ENCODE measurements at regions not wholly inside any gene's neighbourhood (a gene's known extent, or its start where the extent isn't known, plus 50 kb on each side); places are given as distances from the start of the nearest gene placed in this dataset.

DNA sequence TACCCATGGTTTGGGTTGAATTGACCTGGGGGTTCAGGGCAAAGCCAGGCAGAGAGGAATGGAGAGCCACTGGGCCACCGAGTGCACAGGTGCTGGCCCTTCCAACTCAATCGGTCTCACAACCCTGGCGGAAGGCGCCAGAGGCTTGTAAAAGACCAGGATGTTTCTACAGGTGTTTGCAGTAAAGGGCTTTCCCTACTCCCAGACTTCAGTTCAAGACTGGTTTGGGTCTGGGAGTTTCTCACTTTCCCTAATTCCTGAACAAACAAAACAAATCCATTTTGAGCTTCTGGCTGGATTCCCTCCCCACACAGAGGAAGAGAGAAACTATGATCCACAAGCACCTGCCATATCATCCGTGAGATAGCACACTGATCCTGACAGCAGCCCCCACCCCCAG is 125.2 kb upstream of the KLF4 start:
- H3K4me1 ChIP-seq (ENCODE audit: control insufficient read depth in 3 of 3, insufficient read depth in 3 of 3, low read length in 3 of 3): no peaks in the 10 kb centered on the region
- H3K36me3 ChIP-seq (ENCODE audit: control insufficient read depth in 3 of 3, insufficient read depth in 3 of 3, low read length in 3 of 3): no peaks in the 10 kb centered on the region
- no peak overlapping the region for H3K4me3 ChIP-seq (ENCODE audit: low read length in 3 of 3)
- no peak overlapping the region for H3K9ac ChIP-seq (ENCODE audit: low read depth in 1 of 3, low read length in 3 of 3)
- no peaks in the 10 kb centered on the region for H3K27me3 ChIP-seq (ENCODE audit: control insufficient read depth in 3 of 3, insufficient read depth in 3 of 3, low read length in 3 of 3)
- H3K27ac ChIP-seq (ENCODE audit: low read depth, low read length): no peak overlapping the region
- no peaks in the 10 kb centered on the region for H3K9me3 ChIP-seq (ENCODE audit: control insufficient read depth in 3 of 3, low read length in 3 of 3)

DNA sequence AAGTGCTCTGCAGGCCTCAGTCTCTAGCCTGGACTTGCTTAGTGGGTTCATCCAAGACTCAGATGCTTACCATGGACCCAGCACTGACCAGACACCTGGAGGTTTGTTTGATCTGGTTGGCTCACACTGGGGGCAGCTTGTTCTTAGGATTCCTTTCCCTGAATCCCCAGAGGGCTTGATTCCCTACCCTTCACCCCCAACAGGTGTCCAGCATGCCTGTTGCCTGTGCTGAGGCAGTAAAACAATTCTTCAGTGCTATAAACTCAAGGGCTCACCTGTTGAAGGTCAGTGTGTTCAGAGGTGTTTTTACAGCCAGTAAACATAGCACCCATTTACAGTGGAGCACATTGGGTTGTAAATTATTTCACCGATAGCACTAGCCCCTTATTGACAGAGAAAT is 123.8 kb upstream of the KLF4 start:
- H3K9ac ChIP-seq (ENCODE audit: low read depth in 1 of 3, low read length in 3 of 3): no peak overlapping the region
- H3K9me3 ChIP-seq (ENCODE audit: control insufficient read depth in 3 of 3, low read length in 3 of 3): no peaks in the 10 kb centered on the region
- no peak overlapping the region for H3K4me3 ChIP-seq (ENCODE audit: low read length in 3 of 3)
- H3K27me3 ChIP-seq (ENCODE audit: control insufficient read depth in 3 of 3, insufficient read depth in 3 of 3, low read length in 3 of 3): no peaks in the 10 kb centered on the region
- H3K4me1 ChIP-seq (ENCODE audit: control insufficient read depth in 3 of 3, insufficient read depth in 3 of 3, low read length in 3 of 3): no peaks in the 10 kb centered on the region
- H3K27ac ChIP-seq (ENCODE audit: low read depth, low read length): no peak overlapping the region
- H3K36me3 ChIP-seq (ENCODE audit: control insufficient read depth in 3 of 3, insufficient read depth in 3 of 3, low read length in 3 of 3): no peaks in the 10 kb centered on the region

- H3K4me1 ChIP-seq (ENCODE audit: control insufficient read depth in 3 of 3, insufficient read depth in 3 of 3, low read length in 3 of 3): no peaks in the 10 kb centered on the region
Observed at GRCh38 chr9:107612136-107612535, 122.6 kb upstream of the KLF4 start.

DNA sequence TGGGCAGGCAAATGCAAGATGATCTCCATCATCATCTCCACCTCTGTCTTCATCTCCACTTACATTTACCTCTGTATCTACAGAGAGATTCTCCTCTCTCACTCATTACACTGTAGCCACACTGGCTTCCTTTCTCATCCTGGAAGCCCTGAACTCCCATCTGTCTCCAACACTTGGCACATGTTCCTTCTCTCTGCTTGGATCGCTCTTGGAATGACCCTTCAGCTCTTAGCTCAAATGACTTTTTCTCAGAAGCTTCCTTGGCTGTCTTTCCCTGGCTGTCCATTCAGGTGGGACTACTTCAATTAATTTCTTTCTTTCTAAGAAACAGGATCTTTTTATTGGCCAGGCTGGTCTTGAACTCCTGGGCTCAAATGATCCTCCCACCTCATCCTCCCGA is 120.0 kb upstream of the KLF4 start:
- Histone ChIP-seq H3K9ac (ENCODE audit: low read depth in 1 of 3, low read length in 3 of 3) (no peak overlapping the region), H3K9me3 (ENCODE audit: control insufficient read depth in 3 of 3, low read length in 3 of 3) (no peaks in the 10 kb centered on the region), H3K36me3 (ENCODE audit: control insufficient read depth in 3 of 3, insufficient read depth in 3 of 3, low read length in 3 of 3) (no peaks in the 10 kb centered on the region), H3K27ac (ENCODE audit: low read depth, low read length) (no peak overlapping the region), H3K27me3 (ENCODE audit: control insufficient read depth in 3 of 3, insufficient read depth in 3 of 3, low read length in 3 of 3) (no peaks in the 10 kb centered on the region), H3K4me3 (ENCODE audit: low read length in 3 of 3) (no peak overlapping the region), H3K4me1 (ENCODE audit: control insufficient read depth in 3 of 3, insufficient read depth in 3 of 3, low read length in 3 of 3) (no peaks in the 10 kb centered on the region)

More at GRCh38 chr9:107612136-107612535, 122.6 kb upstream of the KLF4 start:
- Histone ChIP-seq H3K36me3 (ENCODE audit: control insufficient read depth in 3 of 3, insufficient read depth in 3 of 3, low read length in 3 of 3) (no peaks in the 10 kb centered on the region), H3K4me3 (ENCODE audit: low read length in 3 of 3) (no peak overlapping the region), H3K9ac (ENCODE audit: low read depth in 1 of 3, low read length in 3 of 3) (no peak overlapping the region), H3K27me3 (ENCODE audit: control insufficient read depth in 3 of 3, insufficient read depth in 3 of 3, low read length in 3 of 3) (no peaks in the 10 kb centered on the region), H3K27ac (ENCODE audit: low read depth, low read length) (no peak overlapping the region), H3K9me3 (ENCODE audit: control insufficient read depth in 3 of 3, low read length in 3 of 3) (no peaks in the 10 kb centered on the region)

DNA sequence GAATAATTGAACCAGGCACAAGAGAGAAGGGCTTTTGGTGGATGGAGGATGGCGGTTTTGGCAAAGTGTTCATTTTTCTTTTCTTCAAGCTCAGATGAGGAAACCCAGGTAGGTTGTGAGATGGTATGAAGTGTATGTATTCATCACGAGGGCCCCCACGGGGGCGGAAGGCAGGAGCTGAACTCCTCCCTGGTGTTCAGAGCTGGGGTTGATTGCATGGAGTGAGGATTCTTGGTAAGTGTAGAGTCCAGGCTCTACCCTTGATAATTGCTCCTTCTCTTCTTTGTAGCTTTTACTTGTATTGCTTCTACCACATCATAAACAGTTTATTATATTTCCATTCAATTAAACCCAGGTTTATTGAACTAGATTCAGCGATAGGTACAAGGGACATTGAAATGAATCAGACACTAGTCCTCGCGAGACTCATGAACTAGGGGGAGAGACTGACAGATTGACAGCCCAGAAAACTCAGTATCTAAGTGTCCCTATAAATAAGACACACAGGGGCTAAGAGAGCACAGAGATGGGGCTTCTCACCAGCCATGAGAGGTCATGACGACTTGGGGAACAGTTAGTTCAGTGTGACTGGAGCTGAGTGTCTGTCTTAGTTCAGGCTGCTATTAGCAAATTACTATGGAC is 116.7 kb upstream of the KLF4 start:
- no peaks in the 10 kb centered on the region for H3K36me3 ChIP-seq (ENCODE audit: control insufficient read depth in 3 of 3, insufficient read depth in 3 of 3, low read length in 3 of 3)
- no peak overlapping the region for H3K27ac ChIP-seq (ENCODE audit: low read depth, low read length)
- H3K9me3 ChIP-seq (ENCODE audit: control insufficient read depth in 3 of 3, low read length in 3 of 3): no peaks in the 10 kb centered on the region
- H3K9ac ChIP-seq (ENCODE audit: low read depth in 1 of 3, low read length in 3 of 3): no peak overlapping the region
- H3K4me3 ChIP-seq (ENCODE audit: low read length in 3 of 3): no peak overlapping the region
- H3K4me1 ChIP-seq (ENCODE audit: control insufficient read depth in 3 of 3, insufficient read depth in 3 of 3, low read length in 3 of 3): no peaks in the 10 kb centered on the region
- H3K27me3 ChIP-seq (ENCODE audit: control insufficient read depth in 3 of 3, insufficient read depth in 3 of 3, low read length in 3 of 3): no peaks in the 10 kb centered on the region

DNA sequence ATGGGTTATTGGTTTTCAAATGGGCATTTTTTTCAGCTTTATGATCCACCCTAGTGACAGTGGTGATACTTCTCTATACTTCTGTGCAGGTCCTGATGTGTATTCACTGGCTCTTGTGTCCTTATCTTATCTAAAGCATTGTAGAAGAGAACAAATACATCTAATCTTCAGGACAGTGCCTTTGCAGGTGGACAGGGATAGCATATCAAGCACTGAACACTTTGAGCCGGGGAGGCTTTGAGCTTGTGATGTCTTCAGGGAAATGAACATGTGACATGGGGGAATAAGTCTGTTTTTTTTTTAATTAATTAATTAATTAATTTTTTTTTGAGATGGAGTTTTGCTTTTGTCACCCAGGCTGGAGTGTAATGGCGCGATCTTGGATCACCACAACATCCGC is 115.5 kb upstream of the KLF4 start:
- H3K27me3 ChIP-seq (ENCODE audit: control insufficient read depth in 3 of 3, insufficient read depth in 3 of 3, low read length in 3 of 3): no peaks in the 10 kb centered on the region
- H3K27ac ChIP-seq (ENCODE audit: low read depth, low read length): no peak overlapping the region
- no peak overlapping the region for H3K9ac ChIP-seq (ENCODE audit: low read depth in 1 of 3, low read length in 3 of 3)
- no peaks in the 10 kb centered on the region for H3K9me3 ChIP-seq (ENCODE audit: control insufficient read depth in 3 of 3, low read length in 3 of 3)
- no peaks in the 10 kb centered on the region for H3K36me3 ChIP-seq (ENCODE audit: control insufficient read depth in 3 of 3, insufficient read depth in 3 of 3, low read length in 3 of 3)
- H3K4me3 ChIP-seq (ENCODE audit: low read length in 3 of 3): no peak overlapping the region
- no peaks in the 10 kb centered on the region for H3K4me1 ChIP-seq (ENCODE audit: control insufficient read depth in 3 of 3, insufficient read depth in 3 of 3, low read length in 3 of 3)

DNA sequence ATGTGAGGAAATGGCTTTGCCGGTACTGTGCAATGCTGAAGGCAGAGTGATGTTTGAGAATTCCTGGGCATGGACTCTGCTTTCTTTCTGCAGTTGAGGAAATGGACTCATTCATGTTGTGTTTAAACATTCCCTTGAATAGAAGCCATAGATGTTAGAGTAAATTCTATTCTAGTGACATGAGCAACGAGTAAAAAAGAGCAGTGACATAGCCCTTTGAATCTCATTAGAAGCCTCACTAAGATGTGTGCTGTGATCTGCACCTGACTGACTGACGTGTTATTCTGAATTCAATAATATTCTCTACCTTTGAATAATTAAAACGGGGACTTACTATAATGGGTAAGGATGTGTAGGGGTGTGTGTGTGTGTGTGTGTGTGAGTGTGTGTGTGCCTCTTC is 113.7 kb upstream of the KLF4 start:
- Histone ChIP-seq H3K4me1 (ENCODE audit: control insufficient read depth in 3 of 3, insufficient read depth in 3 of 3, low read length in 3 of 3) (no peaks in the 10 kb centered on the region), H3K27ac (ENCODE audit: low read depth, low read length) (no peak overlapping the region), H3K4me3 (ENCODE audit: low read length in 3 of 3) (no peak overlapping the region), H3K27me3 (ENCODE audit: control insufficient read depth in 3 of 3, insufficient read depth in 3 of 3, low read length in 3 of 3) (no peaks in the 10 kb centered on the region), H3K9ac (ENCODE audit: low read depth in 1 of 3, low read length in 3 of 3) (no peak overlapping the region), H3K9me3 (ENCODE audit: control insufficient read depth in 3 of 3, low read length in 3 of 3) (no peaks in the 10 kb centered on the region), H3K36me3 (ENCODE audit: control insufficient read depth in 3 of 3, insufficient read depth in 3 of 3, low read length in 3 of 3) (no peaks in the 10 kb centered on the region)

DNA sequence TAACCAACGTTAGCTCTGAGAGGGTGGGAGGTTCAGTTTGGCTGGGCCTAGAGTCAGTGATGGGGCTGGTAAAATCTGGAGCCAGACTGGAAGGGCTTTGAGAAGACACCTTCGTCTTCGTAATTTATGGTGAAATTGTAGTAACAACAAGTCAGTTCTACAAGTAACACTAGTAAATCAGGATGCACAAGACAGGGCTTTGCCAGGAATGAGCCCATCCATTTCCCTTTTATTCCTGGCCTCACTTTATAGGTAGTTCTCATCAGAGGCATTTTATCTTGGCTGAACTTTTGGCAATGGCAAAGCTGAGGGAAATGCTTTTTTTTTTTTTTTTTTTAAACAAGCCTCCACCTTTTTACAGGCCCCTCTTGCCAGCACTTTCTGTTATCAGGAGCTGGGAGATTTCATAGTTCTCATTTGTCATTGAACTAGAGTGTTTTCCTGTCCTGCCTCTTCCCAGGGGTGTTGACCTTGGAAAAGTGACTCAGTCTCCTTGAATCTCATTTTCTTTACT is 110.5 kb upstream of the KLF4 start:
- Histone ChIP-seq H3K9me3 (ENCODE audit: control insufficient read depth in 3 of 3, low read length in 3 of 3) (no peaks in the 10 kb centered on the region), H3K4me3 (ENCODE audit: low read length in 3 of 3) (no peak overlapping the region), H3K4me1 (ENCODE audit: control insufficient read depth in 3 of 3, insufficient read depth in 3 of 3, low read length in 3 of 3) (no peaks in the 10 kb centered on the region), H3K36me3 (ENCODE audit: control insufficient read depth in 3 of 3, insufficient read depth in 3 of 3, low read length in 3 of 3) (no peaks in the 10 kb centered on the region), H3K9ac (ENCODE audit: low read depth in 1 of 3, low read length in 3 of 3) (no peak overlapping the region), H3K27me3 (ENCODE audit: control insufficient read depth in 3 of 3, insufficient read depth in 3 of 3, low read length in 3 of 3) (no peaks in the 10 kb centered on the region), H3K27ac (ENCODE audit: low read depth, low read length) (no peak overlapping the region)

- Histone ChIP-seq H3K36me3 (ENCODE audit: control insufficient read depth in 3 of 3, insufficient read depth in 3 of 3, low read length in 3 of 3) (no peaks in the 10 kb centered on the region), H3K9me3 (ENCODE audit: control insufficient read depth in 3 of 3, low read length in 3 of 3) (no peaks in the 10 kb centered on the region), H3K4me3 (ENCODE audit: low read length in 3 of 3) (no peak overlapping the region), H3K9ac (ENCODE audit: low read depth in 1 of 3, low read length in 3 of 3) (no peak overlapping the region), H3K4me1 (ENCODE audit: control insufficient read depth in 3 of 3, insufficient read depth in 3 of 3, low read length in 3 of 3) (no peaks in the 10 kb centered on the region), H3K27ac (ENCODE audit: low read depth, low read length) (no peak overlapping the region), H3K27me3 (ENCODE audit: control insufficient read depth in 3 of 3, insufficient read depth in 3 of 3, low read length in 3 of 3) (no peaks in the 10 kb centered on the region)
Observed at GRCh38 chr9:107597743-107598217, 108.2 kb upstream of the KLF4 start.

DNA sequence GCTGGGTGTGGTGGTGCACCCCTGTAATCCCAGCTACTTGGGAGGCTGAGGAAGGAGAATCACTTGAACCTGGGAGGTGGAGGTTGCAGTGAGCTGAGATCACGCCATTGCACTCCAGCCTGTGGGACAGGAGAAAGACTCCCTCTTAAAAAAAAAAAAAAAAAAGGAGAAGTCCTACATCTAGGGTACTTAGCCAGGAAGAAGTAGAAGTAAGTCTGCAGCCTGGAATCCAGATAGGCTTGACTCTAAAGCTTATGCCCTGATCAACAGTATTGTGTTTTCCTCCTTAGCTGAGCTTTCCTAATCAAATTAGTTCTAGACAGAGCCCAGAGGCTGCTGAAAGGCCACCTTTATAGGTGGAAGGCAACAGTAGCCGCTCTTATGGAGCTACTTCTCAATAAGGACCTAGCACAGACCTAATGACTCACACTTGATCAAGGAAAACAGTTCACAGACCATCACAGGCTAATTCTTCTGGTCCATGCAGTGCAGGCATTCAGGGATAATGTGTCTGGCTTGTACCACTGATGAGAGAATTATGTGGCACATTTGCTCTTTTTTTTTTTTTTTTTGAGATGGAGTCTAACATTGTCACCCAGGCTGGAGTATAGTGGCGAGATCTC is 105.5 kb upstream of the KLF4 start:
- no peak overlapping the region for H3K9ac ChIP-seq (ENCODE audit: low read depth in 1 of 3, low read length in 3 of 3)
- no peaks in the 10 kb centered on the region for H3K36me3 ChIP-seq (ENCODE audit: control insufficient read depth in 3 of 3, insufficient read depth in 3 of 3, low read length in 3 of 3)
- H3K27me3 ChIP-seq (ENCODE audit: control insufficient read depth in 3 of 3, insufficient read depth in 3 of 3, low read length in 3 of 3): no peaks in the 10 kb centered on the region
- no peak overlapping the region for H3K27ac ChIP-seq (ENCODE audit: low read depth, low read length)
- H3K4me3 ChIP-seq (ENCODE audit: low read length in 3 of 3): no peak overlapping the region
- no peaks in the 10 kb centered on the region for H3K4me1 ChIP-seq (ENCODE audit: control insufficient read depth in 3 of 3, insufficient read depth in 3 of 3, low read length in 3 of 3)
- H3K9me3 ChIP-seq (ENCODE audit: control insufficient read depth in 3 of 3, low read length in 3 of 3): no peaks in the 10 kb centered on the region
